AG09319 (cell line): ENCODE measurements at regions not wholly inside any gene's neighbourhood (a gene's known extent, or its start where the extent isn't known, plus 50 kb on each side); places are given as distances from the start of the nearest gene placed in this dataset.
"Not testable (repeated sequence)": the region's sequence is repeated elsewhere in the genome, so short reads cannot be mapped to it uniquely, and the experiment has no call there.

ENCODE experiments used
- DNase-seq: peaks from one replicate; pipeline ENCODE4 v3.0.0-alpha.2; 2010; ENCODE audit warnings: low read depth; ENCODE audit errors: extremely low read depth
- CTCF ChIP-seq: IDR thresholded peaks from 2 replicates; pipeline ENCODE4 v1.5.1; 2011; ENCODE audit warnings: low read depth, mild to moderate bottlenecking, inconsistent platforms, low read length, moderate library complexity

- no peak for TF ChIP-seq CTCF
- DNase-seq, result no peak
Observed at GRCh38 chr7:46600340-46600739, 679.3 kb upstream of the IGFBP3 start.

- DNase-seq, result not testable (repeated sequence)
Observed at GRCh38 chr7:46594831-46595230, 673.8 kb upstream of the IGFBP3 start.

DNA sequence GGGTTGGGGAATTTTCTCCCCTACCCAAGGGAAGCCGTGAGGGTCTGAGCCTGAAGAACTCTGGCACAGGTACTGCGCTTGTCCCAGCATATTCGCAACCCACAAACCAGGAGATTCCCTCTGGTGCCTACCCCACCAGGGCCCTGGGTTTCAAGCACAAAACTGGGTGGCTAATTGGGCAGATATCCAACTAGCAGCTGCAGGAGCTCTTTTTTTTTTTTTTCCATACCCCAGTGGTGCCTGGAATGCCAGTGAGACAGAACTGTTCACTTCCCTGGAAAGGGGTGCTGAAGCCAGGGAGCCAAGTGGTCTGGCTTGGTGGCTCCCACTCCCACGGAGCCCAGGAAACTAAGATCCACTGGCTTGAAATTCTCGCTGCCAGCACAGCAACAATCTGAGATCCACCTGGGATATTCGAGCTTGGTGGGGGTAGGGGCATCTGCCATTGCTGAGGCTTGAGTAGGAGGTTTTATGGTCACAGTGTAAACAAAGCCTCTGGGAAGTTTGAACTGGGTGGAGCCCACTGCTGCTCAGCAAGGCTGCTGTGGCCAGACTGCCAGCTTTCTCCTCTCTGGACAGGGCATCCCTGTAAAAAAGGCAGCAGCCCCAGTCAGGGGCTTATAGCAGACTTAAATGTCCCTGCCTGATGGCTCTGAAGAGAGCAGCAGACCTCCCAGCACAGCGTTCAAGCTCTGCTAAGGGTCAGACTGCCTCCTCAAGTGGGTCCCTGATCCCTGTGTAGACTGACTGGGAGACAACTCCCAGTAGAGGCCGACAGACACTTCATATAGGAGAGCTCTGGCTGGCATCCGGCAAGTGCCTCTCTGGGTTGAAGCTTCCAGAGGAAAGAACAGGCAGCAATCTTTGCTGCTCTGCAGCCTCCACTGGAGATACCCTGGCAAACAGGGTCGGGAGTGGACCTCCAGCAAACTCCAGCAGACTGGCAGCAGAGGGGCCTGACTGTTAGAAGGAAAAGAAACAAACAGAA, 670.1 kb upstream of the IGFBP3 start:
- DNase-seq, result not testable (repeated sequence)

DNA sequence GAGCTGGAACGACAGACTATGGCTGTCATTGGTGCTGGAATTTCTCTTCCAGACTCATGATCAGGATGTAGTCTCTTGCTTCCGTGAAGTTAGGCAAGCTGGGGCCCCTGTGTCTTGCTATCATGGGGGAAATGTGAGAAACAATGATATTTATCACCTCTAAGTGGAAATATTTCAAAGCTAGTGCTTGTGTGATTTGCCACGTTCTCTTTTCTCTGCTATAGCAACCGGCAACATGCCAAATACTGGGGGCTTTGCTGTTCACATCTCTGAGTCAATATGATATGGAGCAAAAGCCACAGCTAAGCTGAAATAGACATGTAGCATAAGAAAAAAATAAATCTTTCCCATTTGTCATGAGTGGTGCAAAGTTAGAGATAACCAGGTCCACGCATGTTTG, 668.2 kb upstream of the IGFBP3 start:
- TF ChIP-seq CTCF, result no peak
- DNase-seq, result no peak

DNA sequence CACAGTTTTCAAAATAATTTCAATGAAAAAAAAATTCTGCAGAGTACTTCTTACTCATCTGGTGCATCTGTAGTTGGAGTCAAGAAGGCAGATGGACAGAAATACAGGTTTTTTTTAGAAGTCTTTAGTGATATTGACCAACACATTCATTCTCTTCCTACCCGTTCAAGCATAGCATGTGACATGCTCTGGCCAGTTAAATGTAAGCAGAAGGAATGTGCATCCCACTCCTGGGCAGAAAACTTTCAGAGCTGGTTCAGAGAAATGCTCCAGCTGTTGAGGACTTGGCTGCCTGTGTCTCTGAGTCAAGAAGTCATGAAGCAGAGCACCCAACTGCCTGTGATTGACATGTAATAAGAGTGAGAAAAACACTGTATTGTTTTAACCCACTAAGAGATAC, 665.3 kb upstream of the IGFBP3 start:
- no peak for TF ChIP-seq CTCF
- no peak for DNase-seq

- no peak for TF ChIP-seq CTCF
- DNase-seq, result no peak
Observed at GRCh38 chr7:46583656-46584055, 662.6 kb upstream of the IGFBP3 start.

GRCh38 chr7:46581268-46581667, 660.2 kb upstream of the IGFBP3 start:
- no peak for DNase-seq
- TF ChIP-seq CTCF, result no peak

DNA sequence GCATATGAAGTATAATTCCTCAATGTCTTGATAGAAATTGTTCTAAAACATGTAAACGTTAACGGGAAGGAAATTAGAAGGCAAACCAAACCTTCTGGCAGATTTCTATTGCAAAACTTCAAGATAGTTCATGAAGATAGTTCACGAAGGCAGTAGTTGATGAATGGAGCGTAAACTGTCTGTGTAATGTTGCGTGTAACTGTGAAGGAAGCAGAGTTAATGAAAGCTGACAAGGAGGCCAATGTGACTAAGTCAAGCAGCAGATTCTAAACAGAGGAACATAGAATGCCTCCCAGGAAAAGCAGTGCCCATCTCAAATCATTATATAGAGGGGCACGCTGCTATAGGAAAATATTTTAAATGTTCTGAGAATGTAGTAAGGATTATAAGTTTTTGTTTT, 659.7 kb upstream of the IGFBP3 start:
- no peak for DNase-seq
- no peak for TF ChIP-seq CTCF
